Brain microvascular endothelial cell (primary cell): ENCODE measurements at regions not wholly inside any gene's neighbourhood (a gene's known extent, or its start where the extent isn't known, plus 50 kb on each side); places are given as distances from the start of the nearest gene placed in this dataset.
A peak's percentile ranks its signal among the peaks of the same experiment; 100 is the strongest.

ENCODE experiments used
- DNase-seq: peaks from one replicate; pipeline ENCODE4 v3.0.0-alpha.2; 2020
- H3K27ac ChIP-seq: fragments of 250-450 bp; sonication (Bioruptor Pico); 2 replicates; pipeline ENCODE4 v1.5.1; 2020; ENCODE audit warnings: mild to moderate bottlenecking, moderate library complexity
- H3K27me3 ChIP-seq: fragments of 250-450 bp; sonication (Bioruptor Pico); replicated peaks from 2 replicates; pipeline ENCODE4 v1.5.1; 2020; ENCODE audit warnings: mild to moderate bottlenecking
- H3K36me3 ChIP-seq: fragments of 250-450 bp; sonication (Bioruptor Pico); replicated peaks from 2 replicates; pipeline ENCODE4 v1.5.1; 2020; ENCODE audit warnings: mild to moderate bottlenecking
- H3K4me3 ChIP-seq: 2 replicates; pipeline ENCODE4 v1.5.1; 2011; ENCODE audit warnings: low read depth, mild to moderate bottlenecking, control low read depth, low read length, moderate library complexity
- CTCF ChIP-seq: IDR thresholded peaks from 2 replicates; pipeline ENCODE4 v1.5.1; 2011; ENCODE audit warnings: low read depth, mild to moderate bottlenecking, moderate library complexity, low read length, control low read depth, inconsistent platforms; ENCODE audit errors: missing control alignments
- in situ Hi-C: cut with HindIII; loops from 2 replicates; pipeline ENCODE4 v1.10.0; 2017; ENCODE audit warnings: low sequenced_read_pairs, low pct_ligation_motif_present

DNA sequence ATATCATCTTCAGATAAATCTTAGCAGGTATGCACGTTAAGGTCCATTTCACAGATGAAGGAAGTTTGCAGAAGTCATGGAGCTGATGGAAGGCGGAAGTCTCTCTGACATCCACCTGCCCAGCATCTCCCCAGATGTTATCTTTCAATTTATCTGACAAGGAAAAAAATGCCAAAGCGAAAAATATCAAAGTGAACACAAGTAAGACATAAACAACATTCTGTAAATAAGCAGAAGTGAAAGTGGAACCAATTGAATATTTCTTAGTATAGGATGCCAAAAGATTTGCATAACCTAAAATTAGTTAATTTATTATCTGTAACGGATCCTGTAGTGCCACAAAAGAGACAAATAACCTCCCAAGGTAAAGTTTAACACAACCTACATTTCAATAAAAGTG, 73.6 kb upstream of the NEBL start:
- H3K36me3 ChIP-seq: no peaks in the 10 kb centered on the region
- no peaks in the 10 kb centered on the region for H3K27me3 ChIP-seq
- in situ Hi-C loops: no loop called here
- no peak overlapping the region for H3K27ac ChIP-seq
- DNase-seq: no peak
- TF ChIP-seq CTCF: no peak
- H3K4me3 ChIP-seq: no peak overlapping the region

DNA sequence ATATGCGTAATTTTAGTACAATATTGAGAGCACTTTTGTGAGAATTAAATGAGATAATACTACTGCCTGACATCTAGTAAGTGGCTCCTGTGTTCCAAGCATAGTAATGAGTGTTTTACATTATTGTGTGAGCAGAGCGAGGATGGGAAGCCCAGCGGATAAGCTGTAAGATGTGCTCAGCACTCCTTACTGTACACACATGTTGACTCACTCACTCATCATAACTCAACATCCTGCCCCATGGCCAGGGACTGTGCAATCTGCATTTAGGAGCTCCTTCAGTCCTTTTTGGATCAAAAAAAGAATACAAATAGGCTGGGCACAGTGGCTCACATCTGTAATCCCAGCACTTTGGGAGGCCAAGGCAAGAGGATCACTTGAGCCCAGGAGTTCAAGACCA, 72.9 kb upstream of the NEBL start:
- no peak overlapping the region for H3K27ac ChIP-seq
- H3K27me3 ChIP-seq: no peaks in the 10 kb centered on the region
- in situ Hi-C loops: no loop called here
- no peaks in the 10 kb centered on the region for H3K36me3 ChIP-seq
- TF ChIP-seq CTCF: no peak
- H3K4me3 ChIP-seq: no peak overlapping the region
- DNase-seq: peak; percentile 64

DNA sequence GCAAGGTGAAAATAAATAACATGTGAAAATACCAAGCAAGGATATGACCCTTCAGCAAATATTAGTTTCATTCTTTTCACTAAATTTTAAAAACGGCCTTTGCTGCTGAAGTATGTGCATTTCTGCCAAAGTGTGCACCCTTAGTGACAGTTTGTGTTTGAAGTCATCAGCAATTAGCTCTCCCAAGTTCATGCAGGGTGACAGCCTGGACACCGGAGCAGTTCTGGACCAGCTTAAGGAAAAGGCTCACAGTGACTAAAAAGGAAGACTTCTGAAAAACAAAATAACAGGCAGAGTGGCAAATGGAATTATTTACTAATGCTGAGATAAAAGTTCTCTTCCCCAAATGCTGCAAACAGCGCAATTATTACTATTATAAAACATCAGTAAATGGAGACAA, 69.3 kb upstream of the NEBL start:
- H3K36me3 ChIP-seq: no peaks in the 10 kb centered on the region
- H3K27me3 ChIP-seq: no peaks in the 10 kb centered on the region
- no peak overlapping the region for H3K27ac ChIP-seq
- TF ChIP-seq CTCF: no peak
- no peak for DNase-seq
- H3K4me3 ChIP-seq: no peak overlapping the region
- in situ Hi-C loops: no loop called here

GRCh38 chr10:20963721-20964595, 66.8 kb upstream of the NEBL start:
- H3K27ac ChIP-seq: no peak overlapping the region
- no peaks in the 10 kb centered on the region for H3K27me3 ChIP-seq
- no peak for DNase-seq
- no peaks in the 10 kb centered on the region for H3K36me3 ChIP-seq
- H3K4me3 ChIP-seq: no peak overlapping the region
- TF ChIP-seq CTCF: no peak
- in situ Hi-C loops: no loop called here

DNA sequence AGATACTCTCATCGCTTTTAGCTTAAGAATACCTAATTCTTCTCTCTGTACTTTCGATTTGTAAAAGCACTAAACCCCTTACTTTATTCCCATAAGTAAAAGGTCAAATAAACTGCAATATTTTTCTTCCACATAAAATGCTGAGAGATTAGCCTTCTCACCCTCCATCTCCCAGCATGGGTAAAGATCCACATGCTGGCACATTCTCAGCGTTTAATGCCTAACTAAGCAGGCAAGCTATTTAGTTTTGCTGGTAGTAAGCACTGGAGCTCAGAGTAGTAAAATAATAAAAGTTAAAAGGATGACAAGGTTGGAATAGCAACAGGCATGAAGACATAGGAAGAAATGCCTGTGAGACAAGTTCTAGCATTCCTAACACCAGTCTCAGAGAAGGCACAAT, 65.9 kb upstream of the NEBL start:
- no peak for TF ChIP-seq CTCF
- Histone ChIP-seq H3K27me3 (no peaks in the 10 kb centered on the region), H3K36me3 (no peaks in the 10 kb centered on the region), H3K27ac (no peak overlapping the region), H3K4me3 (no peak overlapping the region)
- in situ Hi-C loops: no loop called here
- no peak for DNase-seq

DNA sequence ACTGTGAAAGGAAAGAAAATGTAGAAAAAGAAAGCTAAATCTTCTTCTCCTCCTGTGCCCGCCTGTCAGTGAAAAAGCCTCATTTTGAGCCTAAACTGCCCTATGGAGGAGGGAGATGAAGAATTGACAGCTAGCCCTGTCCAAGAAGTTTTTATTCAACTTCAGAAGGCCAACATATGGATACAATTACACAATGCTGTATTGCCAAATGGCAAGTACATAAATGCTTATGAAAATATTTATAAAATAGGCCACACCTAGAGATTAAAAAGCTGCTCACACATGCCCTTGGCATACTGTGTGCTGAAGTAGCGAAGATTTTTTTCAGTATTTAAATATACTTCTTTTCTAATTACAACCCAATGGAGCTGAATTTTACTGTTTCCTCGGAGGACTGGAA, 65.1 kb upstream of the NEBL start:
- in situ Hi-C loops: no loop called here
- H3K27me3 ChIP-seq: no peaks in the 10 kb centered on the region
- H3K36me3 ChIP-seq: no peaks in the 10 kb centered on the region
- no peak overlapping the region for H3K27ac ChIP-seq
- no peak overlapping the region for H3K4me3 ChIP-seq
- no peak for TF ChIP-seq CTCF
- no peak for DNase-seq
